IMR-90 (cell line): ENCODE measurements at regions not wholly inside any gene's neighbourhood (a gene's known extent, or its start where the extent isn't known, plus 50 kb on each side); places are given as distances from the start of the nearest gene placed in this dataset.

Source experiments
- ATAC-seq: fragments of 200-7000 bp; cut with Tn5 transposase; 2 replicates; pipeline ENCODE4 v1.9.1; 2020; ENCODE audit warnings: low read depth, mild to moderate bottlenecking, moderate library complexity
- BruUV-seq: library from RNA; stranded (reverse); fragments of 400-500 nt; replicated peaks from 2 replicates; lab custom pipeline; 2021; lab: Mats Ljungman, UMichigan
- CTCF ChIA-PET: fragments of 300-600 bp; formaldehyde crosslinking; extraction: SDS; loops from one replicate; lab custom pipeline; 2021; ENCODE audit warnings: antibody characterized with exemption; lab: Yijun Ruan, JAX
- POLR2A ChIA-PET: fragments of 300-600 bp; sonication (Branson Sonifier 250); formaldehyde crosslinking; loops from one replicate; lab custom pipeline; 2022; ENCODE audit warnings: antibody characterized with exemption; ENCODE audit not compliant: unreplicated experiment; lab: Charles Lee
- DNase-seq: peaks from one replicate; pipeline ENCODE4 v3.0.0; 2013
- H2AFZ ChIP-seq: replicated peaks from 2 replicates; pipeline ENCODE3; 2013; ENCODE audit warnings: low read length, mild to moderate bottlenecking; ENCODE audit not compliant: poor library complexity
- H2AK5ac ChIP-seq: 2 replicates; pipeline ENCODE4 v1.6.1; 2013; ENCODE audit warnings: low read depth, low read length, inconsistent platforms
- H2AK9ac ChIP-seq: replicated peaks from 2 replicates; pipeline ENCODE3; 2013; ENCODE audit warnings: mild to moderate bottlenecking, low read depth, low read length, moderate library complexity; ENCODE audit not compliant: poor library complexity
- H2BK120ac ChIP-seq: 2 replicates; pipeline ENCODE4 v1.6.1; 2013; ENCODE audit warnings: low read depth, low read length, inconsistent platforms
- H2BK15ac ChIP-seq: 3 replicates; pipeline ENCODE4 v1.6.1; 2013; ENCODE audit warnings: low read depth, low read length, inconsistent platforms
- H2BK20ac ChIP-seq: 2 replicates; pipeline ENCODE4 v1.6.1; 2013; ENCODE audit warnings: low read depth, mild to moderate bottlenecking, inconsistent platforms, low read length, moderate library complexity
- H2BK5ac ChIP-seq: 2 replicates; pipeline ENCODE4 v1.6.1; 2013; ENCODE audit warnings: mild to moderate bottlenecking, low read depth, low read length, inconsistent platforms; ENCODE audit not compliant: poor library complexity, severe bottlenecking
- H3K14ac ChIP-seq: replicated peaks from 2 replicates; pipeline ENCODE4 v1.6.1; 2013; ENCODE audit warnings: low read depth, low read length, inconsistent platforms
- H3K18ac ChIP-seq: 2 replicates; pipeline ENCODE4 v1.6.1; 2013; ENCODE audit warnings: low read depth, low read length, control low read depth
- H3K23ac ChIP-seq: 2 replicates; pipeline ENCODE4 v1.6.1; 2013; ENCODE audit warnings: low read depth, low read length, inconsistent platforms
- H3K27ac ChIP-seq: 2 replicates; pipeline ENCODE4 v1.5.1; 2013; ENCODE audit warnings: mild to moderate bottlenecking, control low read depth, low read length; ENCODE audit not compliant: insufficient read depth
- H3K27me3 ChIP-seq: 2 replicates; pipeline ENCODE4 v1.6.1; 2013; ENCODE audit warnings: low read length; ENCODE audit not compliant: control insufficient read depth, insufficient read depth
- H3K36me3 ChIP-seq: 2 replicates; pipeline ENCODE4 v1.6.1; 2013; ENCODE audit warnings: low read length, mixed read lengths; ENCODE audit not compliant: control insufficient read depth, insufficient read depth
- H3K4ac ChIP-seq: 2 replicates; pipeline ENCODE4 v1.6.1; 2013; ENCODE audit warnings: low read depth, low read length, inconsistent platforms
- H3K4me1 ChIP-seq: 2 replicates; pipeline ENCODE4 v1.6.1; 2013; ENCODE audit warnings: low read length, mixed read lengths; ENCODE audit not compliant: control insufficient read depth, insufficient read depth
- H3K4me2 ChIP-seq: 2 replicates; pipeline ENCODE4 v1.6.1; 2013; ENCODE audit warnings: low read depth, mild to moderate bottlenecking, control low read depth, low read length, moderate library complexity
- H3K4me3 ChIP-seq: 2 replicates; pipeline ENCODE4 v1.5.1; 2013; ENCODE audit warnings: low read depth, mild to moderate bottlenecking, control low read depth, low read length, moderate library complexity; ENCODE audit not compliant: insufficient read depth
- H3K56ac ChIP-seq: 2 replicates; pipeline ENCODE4 v1.6.1; 2013; ENCODE audit warnings: low read length, inconsistent platforms; ENCODE audit not compliant: insufficient read depth; ENCODE audit errors: extremely low read depth
- H3K79me1 ChIP-seq, 2 experiments: 2 replicates each; pipeline ENCODE4 v1.6.1; 2013; ENCODE audit warnings: low read length in 2 of 2, inconsistent platforms in 1 of 2, low read depth in 1 of 2
- H3K9ac ChIP-seq: 2 replicates; pipeline ENCODE4 v1.6.1; 2013; ENCODE audit warnings: low read depth, low read length, control low read depth
- H3K9me1 ChIP-seq: 2 replicates; pipeline ENCODE4 v1.6.1; 2013; ENCODE audit warnings: low read length, inconsistent platforms; ENCODE audit not compliant: insufficient read depth
- H3K9me3 ChIP-seq: 2 replicates; pipeline ENCODE4 v1.6.1; 2013; ENCODE audit warnings: low read length; ENCODE audit not compliant: control insufficient read depth, insufficient read depth
- H4K20me1 ChIP-seq: 2 replicates; pipeline ENCODE4 v1.6.1; 2013; ENCODE audit warnings: low read length, inconsistent platforms; ENCODE audit not compliant: insufficient read depth
- H4K5ac ChIP-seq: 2 replicates; pipeline ENCODE4 v1.6.1; 2013; ENCODE audit warnings: mild to moderate bottlenecking, low read depth, low read length, control low read depth
- H4K8ac ChIP-seq, 2 experiments: 2 replicates each; pipeline ENCODE4 v1.6.1; 2013; ENCODE audit warnings: low read depth in 2 of 2, low read length in 2 of 2, control low read depth in 1 of 2, inconsistent platforms in 1 of 2
- H4K91ac ChIP-seq: 2 replicates; pipeline ENCODE4 v1.6.1; 2013; ENCODE audit warnings: low read depth, low read length, inconsistent platforms; ENCODE audit not compliant: insufficient read depth
- FOS ChIP-seq: fragments of 150-350 bp; IDR thresholded peaks from 2 replicates; pipeline ENCODE4 v1.6.1; 2016; ENCODE audit warnings: low read depth, low read length
- MXI1 ChIP-seq: IDR thresholded peaks from 2 replicates; pipeline ENCODE4 v1.6.1; 2012; ENCODE audit warnings: low read depth, mild to moderate bottlenecking, low read length, moderate library complexity, borderline replicate concordance
- NFE2L2 ChIP-seq: fragments of 150-350 bp; IDR thresholded peaks from 2 replicates; pipeline ENCODE4 v1.6.1; 2016; ENCODE audit warnings: low read depth, mild to moderate bottlenecking, low read length
- RCOR1 ChIP-seq: IDR thresholded peaks from 2 replicates; pipeline ENCODE4 v1.6.1; 2012; ENCODE audit warnings: mild to moderate bottlenecking, low read length, improper control_type of control experiment; ENCODE audit not compliant: insufficient replicate concordance
- WGBS, 2 experiments: methylation state at CpG; one replicate each; pipeline versions ENCODE4 v1.1.5 to v1.1.7; 2013; ENCODE audit warnings: missing lambda C conversion rate in 2 of 2; ENCODE audit not compliant: insufficient read length in 1 of 2; ENCODE audit errors: extremely low coverage in 2 of 2; 5-methylcytosine and 5-hydroxymethylcytosine counted together
- dilution Hi-C: fragments of 300-500 bp; cut with HindIII; formaldehyde crosslinking; loops from one replicate; pipeline ENCODE4 v1.14.3; 2018; ENCODE audit warnings: low sequenced_read_pairs; ENCODE audit not compliant: unreplicated experiment
- in situ Hi-C: fragments of 300-500 bp; cut with MboI; formaldehyde crosslinking; loops from 3 replicates; pipeline ENCODE4 v1.14.3; 2019; ENCODE audit warnings: low sequenced_read_pairs, inconsistent platforms, mixed read lengths
- intact Hi-C: fragments of 100-400 bp; cut with micrococcal nuclease; formaldehyde crosslinking; loops from 2 replicates; pipeline ENCODE4 v1.10.0; 2022
- TF ChIP-seq, protein P1 (sequence below): fragments of 150-350 bp; IDR thresholded peaks from 2 replicates; pipeline ENCODE4 v1.6.1; 2017; ENCODE audit warnings: mild to moderate bottlenecking, antibody characterized with exemption, low read length, low read depth

DNA sequence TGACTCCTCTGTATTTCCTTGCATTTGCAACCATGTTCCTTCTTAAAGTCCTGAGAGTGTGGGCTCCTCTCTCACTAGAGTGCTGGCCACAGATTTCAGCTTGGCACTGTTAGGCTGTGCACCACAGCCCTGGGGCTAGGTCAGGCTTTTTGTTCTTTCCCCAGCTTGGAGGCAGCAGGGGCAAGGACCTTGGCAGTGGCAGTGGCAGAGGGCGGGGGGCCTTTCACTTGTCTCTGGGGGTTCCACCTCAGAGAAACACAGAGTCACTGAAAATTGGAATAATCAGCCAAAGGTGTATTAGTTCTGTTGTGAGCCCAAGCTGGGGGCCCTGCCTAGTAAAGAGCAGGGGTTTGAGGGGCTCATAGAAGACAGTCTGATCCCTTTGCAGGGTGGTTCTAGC is 142.8 kb upstream of the CT83 start:
- dilution Hi-C loops, result no loop called here
- no peak overlapping the region for H3K14ac ChIP-seq
- H2AFZ ChIP-seq, result no peak overlapping the region
- H3K9me1 ChIP-seq, result no peaks in the 10 kb centered on the region
- no peak overlapping the region for H3K56ac ChIP-seq
- H4K5ac ChIP-seq, result no peak overlapping the region
- H3K4me3 ChIP-seq, result no peak overlapping the region
- H2BK120ac ChIP-seq, result no peak overlapping the region
- TF ChIP-seq, protein P1, sequence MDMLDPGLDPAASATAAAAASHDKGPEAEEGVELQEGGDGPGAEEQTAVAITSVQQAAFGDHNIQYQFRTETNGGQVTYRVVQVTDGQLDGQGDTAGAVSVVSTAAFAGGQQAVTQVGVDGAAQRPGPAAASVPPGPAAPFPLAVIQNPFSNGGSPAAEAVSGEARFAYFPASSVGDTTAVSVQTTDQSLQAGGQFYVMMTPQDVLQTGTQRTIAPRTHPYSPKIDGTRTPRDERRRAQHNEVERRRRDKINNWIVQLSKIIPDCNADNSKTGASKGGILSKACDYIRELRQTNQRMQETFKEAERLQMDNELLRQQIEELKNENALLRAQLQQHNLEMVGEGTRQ, result no peak
- no peak for TF ChIP-seq FOS
- no peak for TF ChIP-seq MXI1
- TF ChIP-seq NFE2L2, result no peak
- no peak for TF ChIP-seq RCOR1
- no peaks in the 10 kb centered on the region for H3K4me1 ChIP-seq
- ATAC-seq (no peak), DNase-seq (no peak)
- no peak overlapping the region for H3K18ac ChIP-seq
- H2BK20ac ChIP-seq, result no peak overlapping the region
- no peaks in the 10 kb centered on the region for H4K20me1 ChIP-seq
- H3K36me3 ChIP-seq, result no peaks in the 10 kb centered on the region
- no peaks in the 10 kb centered on the region for H3K9me3 ChIP-seq
- no peak overlapping the region for H2AK5ac ChIP-seq
- no peak overlapping the region for H2BK5ac ChIP-seq
- H4K91ac ChIP-seq, result no peak overlapping the region
- BruUV-seq, result no TSS peak
- H2AK9ac ChIP-seq, result no peak overlapping the region
- CTCF ChIA-PET, result no interaction called here
- H4K8ac ChIP-seq, result no peak overlapping the region
- no peak overlapping the region for H3K27ac ChIP-seq
- no peaks in the 10 kb centered on the region for H3K27me3 ChIP-seq
- H3K4ac ChIP-seq, result no peak overlapping the region
- no peak overlapping the region for H3K23ac ChIP-seq
- H3K9ac ChIP-seq, result no peak overlapping the region
- H3K79me1 ChIP-seq, result no peaks in the 10 kb centered on the region
- in situ Hi-C loops, result no loop called here
- POLR2A ChIA-PET, result no interaction called here
- H3K4me2 ChIP-seq, result no peak overlapping the region
- WGBS, 2 experiments, result no CpG with 5 or more reads among the region's 1 CpG
- intact Hi-C loops, result no loop called here
- no peak overlapping the region for H2BK15ac ChIP-seq
